Progenitor cell of endocrine pancreas (in vitro differentiated cells): ENCODE measurements at regions not wholly inside any gene's neighbourhood (a gene's known extent, or its start where the extent isn't known, plus 50 kb on each side); places are given as distances from the start of the nearest gene placed in this dataset.

ENCODE experiments used
- DNase-seq: peaks from one replicate; pipeline ENCODE4 v3.0.0; 2021; ENCODE audit warnings: low spot score; ENCODE audit not compliant: unreplicated experiment
- H3K27ac Mint-ChIP-seq: 2 replicates; pipeline ENCODE4 v1.8.0; 2021; ENCODE audit warnings: mild to moderate bottlenecking, moderate library complexity, mixed read lengths
- H3K27me3 Mint-ChIP-seq: 2 replicates; pipeline ENCODE4 v1.8.0; 2021; ENCODE audit warnings: mixed read lengths
- H3K36me3 Mint-ChIP-seq: 2 replicates; pipeline ENCODE4 v1.8.0; 2022; ENCODE audit warnings: mixed read lengths; ENCODE audit not compliant: insufficient read depth
- H3K4me1 Mint-ChIP-seq: 2 replicates; pipeline ENCODE4 v1.8.0; 2021; ENCODE audit warnings: low read depth, mixed read lengths
- H3K4me3 Mint-ChIP-seq: 2 replicates; pipeline ENCODE4 v1.8.0; 2021; ENCODE audit warnings: low read depth, mild to moderate bottlenecking, moderate library complexity, mixed read lengths
- H3K9me3 Mint-ChIP-seq: 2 replicates; pipeline ENCODE4 v1.8.0; 2021; ENCODE audit warnings: low read depth, mixed read lengths
- CTCF ChIP-seq: fragments of 200-600 bp; sonication (generic); IDR thresholded peaks from one replicate; pipeline ENCODE4 v1.5.0; 2021; ENCODE audit warnings: antibody characterized with exemption, mild to moderate bottlenecking; ENCODE audit not compliant: unreplicated experiment

- H3K4me1 Mint-ChIP-seq, result peaks cover 9% of the 10 kb centered on the region
- H3K9me3 Mint-ChIP-seq, result no peaks in the 10 kb centered on the region
- H3K36me3 Mint-ChIP-seq, result no peaks in the 10 kb centered on the region
- H3K27me3 Mint-ChIP-seq, result peaks cover 2% of the 10 kb centered on the region
- no peak for TF ChIP-seq CTCF
- no peak for DNase-seq
- no peak overlapping the region for H3K27ac Mint-ChIP-seq
- no peak overlapping the region for H3K4me3 Mint-ChIP-seq
Measured at GRCh38 chr9:78678877-78679276, 382.0 kb downstream of the PSAT1 start.

GRCh38 chr9:78680196-78680595 lies 383.3 kb downstream of the PSAT1 start:
- Mint-ChIP-seq H3K36me3 (no peaks in the 10 kb centered on the region), H3K9me3 (no peaks in the 10 kb centered on the region), H3K4me1 (peaks cover 6% of the 10 kb centered on the region), H3K27ac (no peak overlapping the region), H3K27me3 (peaks cover 2% of the 10 kb centered on the region), H3K4me3 (no peak overlapping the region)
- no peak for DNase-seq
- no peak for TF ChIP-seq CTCF

DNA sequence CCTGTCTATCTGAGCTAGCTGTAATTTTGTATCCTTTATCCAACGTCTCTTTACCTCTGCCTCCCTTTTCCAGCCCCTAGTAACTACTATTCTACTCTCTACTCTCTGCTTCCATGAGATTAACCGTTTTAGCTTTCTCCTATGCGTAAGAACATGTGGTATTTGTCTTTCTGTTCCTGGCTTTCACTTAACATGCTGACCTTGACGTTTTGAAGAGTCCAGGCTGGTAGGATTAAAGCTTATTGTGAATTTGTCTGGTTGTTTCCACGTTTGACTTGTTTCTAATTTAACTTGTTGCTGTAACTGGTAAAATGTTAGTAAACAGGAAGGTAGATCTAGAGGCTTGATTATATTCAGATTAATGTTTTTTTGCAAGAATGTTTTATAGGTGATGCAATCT lies 385.3 kb downstream of the PSAT1 start:
- peaks cover 2% of the 10 kb centered on the region for H3K27me3 Mint-ChIP-seq
- no peak overlapping the region for H3K27ac Mint-ChIP-seq
- no peak for DNase-seq
- H3K4me1 Mint-ChIP-seq, result no peaks in the 10 kb centered on the region
- TF ChIP-seq CTCF, result no peak
- no peaks in the 10 kb centered on the region for H3K9me3 Mint-ChIP-seq
- no peaks in the 10 kb centered on the region for H3K36me3 Mint-ChIP-seq
- no peak overlapping the region for H3K4me3 Mint-ChIP-seq

DNA sequence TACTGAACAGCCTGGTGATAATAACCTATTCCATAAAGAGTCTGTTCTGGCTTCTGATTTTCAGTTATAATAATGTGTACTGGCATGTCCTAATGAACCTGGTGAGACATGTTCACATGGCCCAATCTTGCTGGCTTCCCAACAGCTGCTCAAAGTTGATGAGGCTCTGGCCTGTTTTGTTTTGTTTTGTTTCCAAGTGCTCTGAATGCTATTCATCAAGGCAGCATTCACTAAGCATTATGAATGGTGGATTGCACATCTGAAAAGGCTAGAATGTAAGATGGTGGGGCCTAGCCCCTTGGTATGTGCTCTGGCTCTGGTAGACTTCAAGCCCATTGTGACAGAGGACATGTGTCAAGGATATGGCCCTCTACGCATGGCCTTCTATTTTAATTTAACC lies 388.5 kb downstream of the PSAT1 start:
- no peak for TF ChIP-seq CTCF
- H3K36me3 Mint-ChIP-seq, result no peaks in the 10 kb centered on the region
- no peaks in the 10 kb centered on the region for H3K4me1 Mint-ChIP-seq
- H3K27ac Mint-ChIP-seq, result no peak overlapping the region
- H3K9me3 Mint-ChIP-seq, result no peaks in the 10 kb centered on the region
- no peak overlapping the region for H3K4me3 Mint-ChIP-seq
- DNase-seq, result no peak
- H3K27me3 Mint-ChIP-seq, result peaks cover 2% of the 10 kb centered on the region

DNA sequence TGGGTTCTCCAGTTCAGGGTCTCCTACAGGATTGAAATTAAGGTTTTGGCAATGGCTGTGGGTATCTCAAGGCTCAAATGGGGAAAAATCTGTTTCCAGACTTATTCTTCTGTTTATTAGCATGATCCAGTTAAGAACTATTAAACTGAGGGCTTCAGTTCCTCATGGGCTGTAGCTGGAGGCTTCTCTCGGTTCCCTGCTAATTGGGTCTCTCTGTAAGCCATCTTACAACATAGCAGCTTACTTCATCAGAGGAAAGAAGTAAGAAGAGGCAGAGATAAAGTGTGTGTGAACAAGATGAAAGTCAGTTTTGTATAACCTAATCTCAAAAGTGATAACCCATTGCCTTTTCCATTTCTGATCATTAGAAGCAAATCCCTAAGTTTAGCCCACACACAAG lies 391.9 kb downstream of the PSAT1 start:
- H3K27ac Mint-ChIP-seq, result no peak overlapping the region
- H3K27me3 Mint-ChIP-seq, result peaks cover 3% of the 10 kb centered on the region
- no peak for TF ChIP-seq CTCF
- H3K4me3 Mint-ChIP-seq, result no peak overlapping the region
- DNase-seq, result no peak
- no peaks in the 10 kb centered on the region for H3K9me3 Mint-ChIP-seq
- H3K4me1 Mint-ChIP-seq, result no peaks in the 10 kb centered on the region
- no peaks in the 10 kb centered on the region for H3K36me3 Mint-ChIP-seq
